OCI-LY7 (cell line): ENCODE measurements at regions not wholly inside any gene's neighbourhood (a gene's known extent, or its start where the extent isn't known, plus 50 kb on each side); places are given as distances from the start of the nearest gene placed in this dataset.
"Not testable (repeated sequence)": the region's sequence is repeated elsewhere in the genome, so short reads cannot be mapped to it uniquely, and the experiment has no call there.

ENCODE experiments used
- EZH2phosphoT487 ChIP-seq: fragments of 200-600 bp; sonication (generic); IDR thresholded peaks from 2 replicates; pipeline ENCODE4 v1.6.1; 2018; ENCODE audit warnings: low read depth, borderline replicate concordance, mild to moderate bottlenecking, mixed run types, antibody characterized with exemption, low read length, moderate library complexity, mixed read lengths
- TF ChIP-seq, protein P1 (sequence below): fragments of 200-600 bp; sonication (generic); conservative IDR thresholded peaks from 2 replicates; pipeline ENCODE4 v1.5.1; 2014; ENCODE audit warnings: mild to moderate bottlenecking, antibody characterized with exemption, low read length, moderate library complexity, mixed read lengths

DNA sequence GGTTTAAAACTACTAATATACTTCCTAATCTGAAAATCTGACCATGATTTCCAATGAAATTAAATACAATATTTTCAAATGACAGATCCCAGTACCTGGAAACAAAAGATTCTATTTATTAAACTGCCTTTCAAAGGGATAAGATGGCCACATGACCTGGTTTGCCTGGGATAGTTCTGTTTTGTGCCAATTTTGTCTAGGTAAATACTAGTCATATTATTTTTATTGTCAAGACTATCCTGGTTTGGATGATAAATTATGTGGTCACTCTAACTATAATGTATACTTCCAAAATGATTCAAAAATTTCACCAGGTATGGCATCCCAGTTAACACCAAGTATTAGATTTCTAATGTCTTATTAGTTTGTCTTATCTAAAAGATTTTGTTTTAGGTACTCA is 222.5 kb upstream of the TTC29 start:
- TF ChIP-seq, protein P1, sequence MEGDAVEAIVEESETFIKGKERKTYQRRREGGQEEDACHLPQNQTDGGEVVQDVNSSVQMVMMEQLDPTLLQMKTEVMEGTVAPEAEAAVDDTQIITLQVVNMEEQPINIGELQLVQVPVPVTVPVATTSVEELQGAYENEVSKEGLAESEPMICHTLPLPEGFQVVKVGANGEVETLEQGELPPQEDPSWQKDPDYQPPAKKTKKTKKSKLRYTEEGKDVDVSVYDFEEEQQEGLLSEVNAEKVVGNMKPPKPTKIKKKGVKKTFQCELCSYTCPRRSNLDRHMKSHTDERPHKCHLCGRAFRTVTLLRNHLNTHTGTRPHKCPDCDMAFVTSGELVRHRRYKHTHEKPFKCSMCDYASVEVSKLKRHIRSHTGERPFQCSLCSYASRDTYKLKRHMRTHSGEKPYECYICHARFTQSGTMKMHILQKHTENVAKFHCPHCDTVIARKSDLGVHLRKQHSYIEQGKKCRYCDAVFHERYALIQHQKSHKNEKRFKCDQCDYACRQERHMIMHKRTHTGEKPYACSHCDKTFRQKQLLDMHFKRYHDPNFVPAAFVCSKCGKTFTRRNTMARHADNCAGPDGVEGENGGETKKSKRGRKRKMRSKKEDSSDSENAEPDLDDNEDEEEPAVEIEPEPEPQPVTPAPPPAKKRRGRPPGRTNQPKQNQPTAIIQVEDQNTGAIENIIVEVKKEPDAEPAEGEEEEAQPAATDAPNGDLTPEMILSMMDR, result not testable (repeated sequence)
- TF ChIP-seq EZH2phosphoT487, result not testable (repeated sequence)
